ENCODE measurements at regions not wholly inside any gene's neighbourhood (a gene's known extent, or its start where the extent isn't known, plus 50 kb on each side); places are given as distances from the start of the nearest gene placed in this dataset.

- no peak overlapping the region for H3K27ac ChIP-seq (replicated peaks in 1 of 4)
- 83% methylated on average over 7 of the region's 7 CpGs for WGBS
- intact Hi-C loops (cut with DNase I) = no loop called here
- peaks cover 0 to 11% (median 2%) of the 10 kb centered on the region in 4 donors for H3K9me3 ChIP-seq
- no peak for DNase-seq (ENCODE audit: extremely low spot score)
- TF ChIP-seq POLR2AphosphoS5 (IDR thresholded peaks at IDR 0.05) (no peak), EP300 (IDR thresholded peaks at IDR 0.05) (no peak), POLR2A (IDR thresholded peaks at IDR 0.05; ENCODE audit: low read depth) (no peak), CTCF (IDR thresholded peaks at IDR 0.05) (no peak)
- no peak overlapping the region for H3K4me3 ChIP-seq
- H3K36me3 ChIP-seq = no peaks in the 10 kb centered on the region
- no peaks in the 10 kb centered on the region for H3K4me1 ChIP-seq
- H3K27me3 ChIP-seq = no peaks in the 10 kb centered on the region
Observed at GRCh38 chr12:125491553-125491952, 426.3 kb downstream of the AACS start.

GRCh38 chr12:125492354-125493270 is 427.4 kb downstream of the AACS start:
- 88% methylated on average over 11 of the region's 20 CpGs for WGBS
- H3K36me3 ChIP-seq = no peaks in the 10 kb centered on the region
- TF ChIP-seq CTCF (IDR thresholded peaks at IDR 0.05) (no peak), POLR2AphosphoS5 (IDR thresholded peaks at IDR 0.05) (no peak), EP300 (IDR thresholded peaks at IDR 0.05) (no peak), POLR2A (IDR thresholded peaks at IDR 0.05; ENCODE audit: low read depth) (no peak)
- H3K27ac ChIP-seq (replicated peaks in 1 of 4) = no peak overlapping the region
- H3K4me3 ChIP-seq = no peak overlapping the region
- no peaks in the 10 kb centered on the region for H3K4me1 ChIP-seq
- no peaks in the 10 kb centered on the region for H3K27me3 ChIP-seq
- no peak for DNase-seq (ENCODE audit: extremely low spot score)
- intact Hi-C loops (cut with DNase I) = no loop called here
- H3K9me3 ChIP-seq = peaks cover 0 to 5% (median 2%) of the 10 kb centered on the region in 4 donors

- H3K27me3 ChIP-seq = no peaks in the 10 kb centered on the region
- no peak for DNase-seq (ENCODE audit: extremely low spot score)
- no peak for TF ChIP-seq EP300 (IDR thresholded peaks at IDR 0.05)
- no peak for TF ChIP-seq POLR2AphosphoS5 (IDR thresholded peaks at IDR 0.05)
- TF ChIP-seq POLR2A (IDR thresholded peaks at IDR 0.05; ENCODE audit: low read depth) = no peak
- H3K4me1 ChIP-seq = no peaks in the 10 kb centered on the region
- intact Hi-C loops (cut with DNase I) = no loop called here
- 85% methylated on average over 14 of the region's 14 CpGs for WGBS
- H3K36me3 ChIP-seq = no peaks in the 10 kb centered on the region
- no peak overlapping the region for H3K4me3 ChIP-seq
- H3K27ac ChIP-seq (replicated peaks in 1 of 4) = no peak overlapping the region
- peaks cover 0 to 2% (median 0%) of the 10 kb centered on the region in 4 donors for H3K9me3 ChIP-seq
Observed at GRCh38 chr12:125493704-125494308, 428.6 kb downstream of the AACS start.

GRCh38 chr12:125503128-125503527 is 437.9 kb downstream of the AACS start:
- H3K36me3 ChIP-seq = no peaks in the 10 kb centered on the region
- H3K4me1 ChIP-seq = no peaks in the 10 kb centered on the region
- H3K9me3 ChIP-seq = no peaks in the 10 kb centered on the region
- H3K4me3 ChIP-seq = no peak overlapping the region
- no peaks in the 10 kb centered on the region for H3K27me3 ChIP-seq
- TF ChIP-seq POLR2AphosphoS5 (IDR thresholded peaks at IDR 0.05) = no peak
- no peak for TF ChIP-seq EP300 (IDR thresholded peaks at IDR 0.05)
- no peak for TF ChIP-seq POLR2A (IDR thresholded peaks at IDR 0.05; ENCODE audit: low read depth)
- TF ChIP-seq CTCF (IDR thresholded peaks at IDR 0.05) = no peak
- WGBS = 59% methylated on average over 5 of the region's 6 CpGs
- intact Hi-C loops (cut with DNase I) = no loop called here
- H3K27ac ChIP-seq (replicated peaks in 1 of 4) = no peak overlapping the region
- DNase-seq (ENCODE audit: extremely low spot score) = no peak

- no peak for DNase-seq (ENCODE audit: extremely low spot score)
- Histone ChIP-seq H3K27ac (replicated peaks in 1 of 4) (no peak overlapping the region), H3K4me3 (no peak overlapping the region), H3K27me3 (peaks cover 0 to 2% (median 0%) of the 10 kb centered on the region in 4 donors), H3K36me3 (no peaks in the 10 kb centered on the region), H3K9me3 (no peaks in the 10 kb centered on the region), H3K4me1 (no peaks in the 10 kb centered on the region)
- WGBS = 96% methylated on average over 6 of the region's 6 CpGs
- no peak for TF ChIP-seq CTCF (IDR thresholded peaks at IDR 0.05)
- TF ChIP-seq EP300 (IDR thresholded peaks at IDR 0.05) = no peak
- TF ChIP-seq POLR2AphosphoS5 (IDR thresholded peaks at IDR 0.05) = no peak
- TF ChIP-seq POLR2A (IDR thresholded peaks at IDR 0.05; ENCODE audit: low read depth) = no peak
- intact Hi-C loops (cut with DNase I) = no loop called here
Observed at GRCh38 chr12:125509195-125509594, 444.0 kb downstream of the AACS start.
